ENCODE measurements at regions not wholly inside any gene's neighbourhood (a gene's known extent, or its start where the extent isn't known, plus 50 kb on each side); places are given as distances from the start of the nearest gene placed in this dataset.

DNA sequence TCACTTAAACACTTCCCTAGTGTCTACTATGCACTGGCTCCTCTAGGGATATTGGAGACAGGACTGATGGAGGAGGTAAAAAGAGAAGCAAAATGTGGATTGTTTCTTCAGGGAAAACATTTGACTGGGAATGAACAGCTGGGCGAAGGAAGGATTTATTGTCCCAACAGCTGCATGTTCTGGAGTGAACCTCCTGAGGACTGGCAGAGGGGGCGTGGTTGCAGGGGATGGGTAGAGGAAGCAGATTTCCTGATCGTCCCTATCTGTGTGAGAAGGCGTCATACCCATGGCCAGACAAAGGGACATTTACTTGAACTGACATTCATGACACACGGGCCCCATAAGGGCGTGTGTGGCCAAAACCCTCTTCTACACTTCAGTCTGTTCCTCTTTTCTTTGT lies 321.5 kb downstream of the MAP2K4 start:
- TF ChIP-seq, protein P1, sequence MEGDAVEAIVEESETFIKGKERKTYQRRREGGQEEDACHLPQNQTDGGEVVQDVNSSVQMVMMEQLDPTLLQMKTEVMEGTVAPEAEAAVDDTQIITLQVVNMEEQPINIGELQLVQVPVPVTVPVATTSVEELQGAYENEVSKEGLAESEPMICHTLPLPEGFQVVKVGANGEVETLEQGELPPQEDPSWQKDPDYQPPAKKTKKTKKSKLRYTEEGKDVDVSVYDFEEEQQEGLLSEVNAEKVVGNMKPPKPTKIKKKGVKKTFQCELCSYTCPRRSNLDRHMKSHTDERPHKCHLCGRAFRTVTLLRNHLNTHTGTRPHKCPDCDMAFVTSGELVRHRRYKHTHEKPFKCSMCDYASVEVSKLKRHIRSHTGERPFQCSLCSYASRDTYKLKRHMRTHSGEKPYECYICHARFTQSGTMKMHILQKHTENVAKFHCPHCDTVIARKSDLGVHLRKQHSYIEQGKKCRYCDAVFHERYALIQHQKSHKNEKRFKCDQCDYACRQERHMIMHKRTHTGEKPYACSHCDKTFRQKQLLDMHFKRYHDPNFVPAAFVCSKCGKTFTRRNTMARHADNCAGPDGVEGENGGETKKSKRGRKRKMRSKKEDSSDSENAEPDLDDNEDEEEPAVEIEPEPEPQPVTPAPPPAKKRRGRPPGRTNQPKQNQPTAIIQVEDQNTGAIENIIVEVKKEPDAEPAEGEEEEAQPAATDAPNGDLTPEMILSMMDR (conservative IDR thresholded peaks at IDR 0.05; ENCODE audit: low read length), result no peak
- H3K4me3 ChIP-seq (ENCODE audit: low read length), result no peak overlapping the region
- no peak for DNase-seq (ENCODE audit: low read depth)

DNA sequence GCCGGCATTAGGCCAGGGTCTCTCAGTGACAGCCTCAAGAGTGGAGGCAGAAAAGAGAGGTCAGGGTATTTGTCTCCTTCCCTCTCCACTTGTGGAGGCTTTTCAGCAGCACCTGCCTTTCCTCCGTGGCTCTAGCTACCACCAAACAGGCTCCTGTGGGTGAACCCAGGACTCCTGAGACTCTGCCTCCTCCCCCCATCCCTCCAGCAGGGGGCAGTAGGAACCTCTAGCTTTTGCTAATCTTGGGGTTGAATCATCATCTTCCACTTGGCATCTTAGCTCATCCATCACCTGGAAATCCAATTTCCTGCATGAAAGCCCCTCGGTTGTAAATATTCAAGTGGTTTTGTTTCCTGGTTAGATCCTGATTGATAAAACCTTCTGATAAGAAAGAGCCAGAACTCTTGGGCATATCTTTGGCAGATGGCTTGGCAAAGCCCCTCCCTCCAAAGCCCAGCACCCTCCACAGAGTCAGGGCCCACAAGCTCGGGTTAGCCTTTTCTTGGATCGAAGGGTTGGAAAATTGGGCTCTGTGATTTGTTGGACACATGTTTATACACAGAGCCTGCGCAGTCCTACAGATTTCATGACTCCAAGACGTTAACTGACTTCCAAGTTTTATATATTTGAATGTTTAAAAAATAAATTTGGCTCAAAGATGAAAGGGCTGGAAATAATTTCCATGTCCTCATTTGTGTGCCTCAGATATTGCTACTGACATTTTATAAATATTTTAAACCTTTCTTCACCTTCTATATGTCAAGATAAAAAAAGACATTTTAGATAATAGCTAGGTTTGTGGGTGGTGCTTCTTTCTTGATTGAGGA lies 322.1 kb downstream of the MAP2K4 start:
- TF ChIP-seq, protein P1 (conservative IDR thresholded peaks at IDR 0.05; ENCODE audit: low read length), result peak; percentile 48
- DNase-seq (ENCODE audit: low read depth), result no peak
- H3K4me3 ChIP-seq (ENCODE audit: low read length), result no peak overlapping the region

DNA sequence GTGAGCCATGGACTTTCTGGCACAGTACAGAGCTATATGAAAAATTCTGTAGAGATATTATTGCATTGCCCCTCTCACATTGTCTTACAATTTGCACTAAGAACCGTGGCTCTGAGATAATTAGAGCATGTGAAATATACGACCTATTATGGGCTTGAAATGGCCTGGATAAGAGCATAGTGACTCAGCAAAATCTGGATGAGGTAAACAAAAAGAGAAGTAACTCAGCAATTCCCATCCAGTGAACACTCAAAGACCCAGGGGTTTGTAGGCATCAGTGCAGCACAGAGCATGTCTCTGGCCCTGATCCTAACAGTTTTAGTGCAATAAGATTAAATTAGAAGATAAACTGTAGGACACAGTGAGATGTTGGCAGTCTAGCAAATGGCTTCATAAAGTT lies 317.2 kb upstream of the MYOCD start:
- H3K4me3 ChIP-seq (ENCODE audit: low read length), result no peak overlapping the region
- DNase-seq (ENCODE audit: low read depth), result no peak
- TF ChIP-seq, protein P1 (conservative IDR thresholded peaks at IDR 0.05; ENCODE audit: low read length), result no peak

DNA sequence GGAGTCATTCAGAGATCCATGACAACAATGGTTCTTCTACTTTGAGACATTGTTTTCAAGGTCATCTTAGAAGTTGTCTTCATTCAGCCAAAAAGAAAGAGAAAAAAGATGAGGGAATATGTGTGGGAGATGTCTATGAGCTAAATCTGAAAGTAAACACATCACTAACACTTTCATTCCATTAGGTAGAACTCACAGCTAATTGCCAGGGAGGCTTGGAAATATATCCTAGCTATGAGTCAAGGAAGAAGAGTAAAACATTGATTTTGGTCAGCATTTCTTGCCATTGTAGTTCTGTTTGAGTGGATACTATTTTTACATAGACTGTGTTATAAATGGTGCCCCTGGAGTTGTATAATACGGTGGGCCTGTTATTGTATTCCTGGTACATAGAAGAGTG lies 316.4 kb upstream of the MYOCD start:
- DNase-seq (ENCODE audit: low read depth), result no peak
- H3K4me3 ChIP-seq (ENCODE audit: low read length), result no peak overlapping the region
- TF ChIP-seq, protein P1 (conservative IDR thresholded peaks at IDR 0.05; ENCODE audit: low read length), result no peak

DNA sequence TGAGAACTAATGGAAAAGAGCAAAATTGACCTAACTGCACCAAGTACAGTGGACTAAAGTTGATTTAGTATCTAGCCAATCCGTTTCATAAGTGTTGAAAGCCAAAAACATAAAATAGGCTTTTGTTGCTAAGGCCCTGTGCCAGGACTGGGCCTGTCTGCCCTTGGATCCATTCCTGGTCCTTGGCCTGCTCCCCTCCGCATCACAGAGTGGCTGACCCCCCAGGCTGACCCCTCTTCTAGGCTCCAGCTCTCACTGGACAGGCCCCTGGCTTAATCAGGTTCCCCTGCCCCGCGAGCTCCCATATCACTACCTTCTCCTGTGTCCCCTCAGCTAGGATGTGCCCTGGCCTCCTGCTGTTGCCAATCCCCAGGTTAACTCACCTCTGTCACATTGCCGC lies 313.6 kb upstream of the MYOCD start:
- H3K4me3 ChIP-seq (ENCODE audit: low read length), result no peak overlapping the region
- TF ChIP-seq, protein P1 (conservative IDR thresholded peaks at IDR 0.05; ENCODE audit: low read length), result no peak
- no peak for DNase-seq (ENCODE audit: low read depth)

DNA sequence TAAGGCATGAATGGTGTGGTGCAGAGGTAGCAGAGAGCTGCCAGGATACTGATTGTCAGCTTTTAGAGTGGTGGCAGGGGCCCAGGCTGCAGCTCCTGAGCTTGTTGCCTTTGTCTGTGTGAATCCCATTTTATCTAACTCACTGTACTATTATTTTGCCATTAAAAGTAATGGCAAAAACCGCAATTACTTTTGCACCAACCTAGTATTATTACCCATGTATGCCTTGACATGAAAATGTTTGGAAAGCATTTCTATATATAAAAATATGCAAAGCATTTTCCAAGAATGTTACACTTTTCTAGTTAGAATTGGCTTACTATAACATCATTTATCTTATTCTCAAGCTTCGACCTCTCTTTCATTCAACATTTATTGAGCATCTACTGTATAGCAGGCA lies 308.1 kb upstream of the MYOCD start:
- no peak for DNase-seq (ENCODE audit: low read depth)
- H3K4me3 ChIP-seq (ENCODE audit: low read length), result no peak overlapping the region
- TF ChIP-seq, protein P1 (conservative IDR thresholded peaks at IDR 0.05; ENCODE audit: low read length), result no peak

DNA sequence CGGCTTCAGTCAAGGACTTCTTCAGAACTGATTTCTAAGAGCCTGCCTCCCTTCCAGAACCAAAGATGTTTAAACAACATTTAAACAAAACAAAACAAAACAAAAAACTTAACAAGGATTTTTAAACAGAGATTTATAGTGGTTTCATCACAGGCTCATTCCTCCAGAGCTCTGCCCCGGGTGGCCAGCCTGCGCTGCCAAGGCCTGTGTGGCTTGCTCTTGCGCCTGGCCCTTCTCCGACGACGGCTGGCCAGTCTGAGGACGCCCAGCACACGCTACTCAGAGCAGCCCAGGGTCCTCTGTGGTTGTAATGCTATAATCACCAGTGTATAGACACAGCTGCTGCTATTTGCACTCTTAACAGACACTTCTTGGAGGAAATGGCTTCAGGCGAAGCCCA lies 307.2 kb upstream of the MYOCD start:
- no peak for DNase-seq (ENCODE audit: low read depth)
- TF ChIP-seq, protein P1 (conservative IDR thresholded peaks at IDR 0.05; ENCODE audit: low read length), result no peak
- no peak overlapping the region for H3K4me3 ChIP-seq (ENCODE audit: low read length)

Measured in AG10803 (cell line).